ENCODE measurements at regions not wholly inside any gene's neighbourhood (a gene's known extent, or its start where the extent isn't known, plus 50 kb on each side); places are given as distances from the start of the nearest gene placed in this dataset.

- Histone ChIP-seq H3K4me2 (ENCODE audit: insufficient read depth, low read length) (no peak overlapping the region), H3K9me3 (ENCODE audit: low read depth, low read length) (no peaks in the 10 kb centered on the region), H3K27ac (ENCODE audit: low read depth, low read length) (no peak overlapping the region), H2AFZ (ENCODE audit: low read length) (no peak overlapping the region), H3K79me2 (ENCODE audit: insufficient read depth, low read length) (no peaks in the 10 kb centered on the region), H4K20me1 (ENCODE audit: insufficient read depth, low read length) (no peaks in the 10 kb centered on the region), H3K36me3 (ENCODE audit: insufficient read depth, low read length) (no peaks in the 10 kb centered on the region), H3K4me1 (ENCODE audit: insufficient read depth, low read length) (no peaks in the 10 kb centered on the region), H3K4me3 (ENCODE audit: insufficient read depth, low read length) (no peak overlapping the region), H3K27me3 (ENCODE audit: insufficient read depth, low read length) (peaks cover 8% of the 10 kb centered on the region)
- TF ChIP-seq CTCF (IDR thresholded peaks at IDR 0.05; ENCODE audit: extremely low read depth, low read depth, low read length): no peak
- DNase-seq (ENCODE audit: insufficient read length, low spot score, missing footprints): peak; percentile 70
These were observed 191.5 kb upstream of the PPP1R26 start for GRCh38 chr9:135288054-135288453.

- no peak overlapping the region for H3K4me3 ChIP-seq (ENCODE audit: insufficient read depth, low read length)
- H3K36me3 ChIP-seq (ENCODE audit: insufficient read depth, low read length): no peaks in the 10 kb centered on the region
- no peak overlapping the region for H3K4me2 ChIP-seq (ENCODE audit: insufficient read depth, low read length)
- TF ChIP-seq CTCF (IDR thresholded peaks at IDR 0.05; ENCODE audit: extremely low read depth, low read depth, low read length): no peak
- H4K20me1 ChIP-seq (ENCODE audit: insufficient read depth, low read length): no peaks in the 10 kb centered on the region
- no peaks in the 10 kb centered on the region for H3K79me2 ChIP-seq (ENCODE audit: insufficient read depth, low read length)
- no peak for DNase-seq (ENCODE audit: insufficient read length, low spot score, missing footprints)
- H3K27me3 ChIP-seq (ENCODE audit: insufficient read depth, low read length): peaks cover 5% of the 10 kb centered on the region
- no peak overlapping the region for H3K27ac ChIP-seq (ENCODE audit: low read depth, low read length)
- H3K4me1 ChIP-seq (ENCODE audit: insufficient read depth, low read length): no peaks in the 10 kb centered on the region
- H2AFZ ChIP-seq (ENCODE audit: low read length): no peak overlapping the region
- no peaks in the 10 kb centered on the region for H3K9me3 ChIP-seq (ENCODE audit: low read depth, low read length)
These were observed 190.5 kb upstream of the PPP1R26 start for GRCh38 chr9:135289081-135289491.

DNA sequence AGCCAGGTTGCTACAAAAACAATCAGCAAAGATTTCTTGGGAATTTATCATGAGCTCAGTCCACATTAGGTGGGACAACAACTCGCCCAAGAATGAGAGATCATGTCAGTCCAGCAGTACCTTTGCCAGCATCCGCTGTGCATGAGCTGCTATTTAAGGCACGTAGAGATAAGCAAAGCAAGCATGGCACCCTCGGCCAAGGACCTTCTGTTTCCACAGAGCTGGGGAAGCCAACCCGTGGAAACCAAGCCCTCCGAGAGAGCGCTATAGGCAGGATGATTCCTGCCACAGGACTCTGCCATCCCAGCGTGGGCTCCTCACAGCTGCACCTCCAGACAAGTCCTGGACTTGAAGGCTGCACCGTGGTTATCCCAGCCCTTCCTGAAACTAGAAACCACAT lies 189.5 kb upstream of the PPP1R26 start:
- no peak overlapping the region for H3K4me2 ChIP-seq (ENCODE audit: insufficient read depth, low read length)
- no peak overlapping the region for H3K27ac ChIP-seq (ENCODE audit: low read depth, low read length)
- peak; percentile 30 for DNase-seq (ENCODE audit: insufficient read length, low spot score, missing footprints)
- H3K9me3 ChIP-seq (ENCODE audit: low read depth, low read length): no peaks in the 10 kb centered on the region
- no peaks in the 10 kb centered on the region for H4K20me1 ChIP-seq (ENCODE audit: insufficient read depth, low read length)
- H3K27me3 ChIP-seq (ENCODE audit: insufficient read depth, low read length): peaks cover 5% of the 10 kb centered on the region
- H3K79me2 ChIP-seq (ENCODE audit: insufficient read depth, low read length): no peaks in the 10 kb centered on the region
- no peak for TF ChIP-seq CTCF (IDR thresholded peaks at IDR 0.05; ENCODE audit: extremely low read depth, low read depth, low read length)
- H3K4me3 ChIP-seq (ENCODE audit: insufficient read depth, low read length): no peak overlapping the region
- H3K36me3 ChIP-seq (ENCODE audit: insufficient read depth, low read length): no peaks in the 10 kb centered on the region
- no peak overlapping the region for H2AFZ ChIP-seq (ENCODE audit: low read length)
- H3K4me1 ChIP-seq (ENCODE audit: insufficient read depth, low read length): no peaks in the 10 kb centered on the region

- H2AFZ ChIP-seq (ENCODE audit: low read length): no peak overlapping the region
- no peak for TF ChIP-seq CTCF (IDR thresholded peaks at IDR 0.05; ENCODE audit: extremely low read depth, low read depth, low read length)
- DNase-seq (ENCODE audit: insufficient read length, low spot score, missing footprints): peak; percentile 32
These were observed 189.0 kb upstream of the PPP1R26 start for GRCh38 chr9:135290566-135290965.

More at GRCh38 chr9:135290566-135290965, 189.0 kb upstream of the PPP1R26 start:
- no peak overlapping the region for H3K4me2 ChIP-seq (ENCODE audit: insufficient read depth, low read length)
- no peaks in the 10 kb centered on the region for H3K36me3 ChIP-seq (ENCODE audit: insufficient read depth, low read length)
- no peak overlapping the region for H3K4me3 ChIP-seq (ENCODE audit: insufficient read depth, low read length)
- no peaks in the 10 kb centered on the region for H4K20me1 ChIP-seq (ENCODE audit: insufficient read depth, low read length)
- no peaks in the 10 kb centered on the region for H3K79me2 ChIP-seq (ENCODE audit: insufficient read depth, low read length)
- no peak overlapping the region for H3K27ac ChIP-seq (ENCODE audit: low read depth, low read length)
- H3K27me3 ChIP-seq (ENCODE audit: insufficient read depth, low read length): peaks cover 5% of the 10 kb centered on the region
- H3K4me1 ChIP-seq (ENCODE audit: insufficient read depth, low read length): no peaks in the 10 kb centered on the region
- no peaks in the 10 kb centered on the region for H3K9me3 ChIP-seq (ENCODE audit: low read depth, low read length)
